ENCODE measurements at regions not wholly inside any gene's neighbourhood (a gene's known extent, or its start where the extent isn't known, plus 50 kb on each side); places are given as distances from the start of the nearest gene placed in this dataset.

- TF ChIP-seq, protein P1, sequence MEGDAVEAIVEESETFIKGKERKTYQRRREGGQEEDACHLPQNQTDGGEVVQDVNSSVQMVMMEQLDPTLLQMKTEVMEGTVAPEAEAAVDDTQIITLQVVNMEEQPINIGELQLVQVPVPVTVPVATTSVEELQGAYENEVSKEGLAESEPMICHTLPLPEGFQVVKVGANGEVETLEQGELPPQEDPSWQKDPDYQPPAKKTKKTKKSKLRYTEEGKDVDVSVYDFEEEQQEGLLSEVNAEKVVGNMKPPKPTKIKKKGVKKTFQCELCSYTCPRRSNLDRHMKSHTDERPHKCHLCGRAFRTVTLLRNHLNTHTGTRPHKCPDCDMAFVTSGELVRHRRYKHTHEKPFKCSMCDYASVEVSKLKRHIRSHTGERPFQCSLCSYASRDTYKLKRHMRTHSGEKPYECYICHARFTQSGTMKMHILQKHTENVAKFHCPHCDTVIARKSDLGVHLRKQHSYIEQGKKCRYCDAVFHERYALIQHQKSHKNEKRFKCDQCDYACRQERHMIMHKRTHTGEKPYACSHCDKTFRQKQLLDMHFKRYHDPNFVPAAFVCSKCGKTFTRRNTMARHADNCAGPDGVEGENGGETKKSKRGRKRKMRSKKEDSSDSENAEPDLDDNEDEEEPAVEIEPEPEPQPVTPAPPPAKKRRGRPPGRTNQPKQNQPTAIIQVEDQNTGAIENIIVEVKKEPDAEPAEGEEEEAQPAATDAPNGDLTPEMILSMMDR (IDR thresholded peaks at IDR 0.05): no peak
- TF ChIP-seq POLR2A (IDR thresholded peaks at IDR 0.05): no peak
Measured at GRCh38 chr22:48125416-48125815, 1363.0 kb downstream of the TBC1D22A start.

Data from heart left ventricle (tissue), 13 donors.